Parathyroid adenoma (tissue), 2 donors: ENCODE measurements at regions not wholly inside any gene's neighbourhood (a gene's known extent, or its start where the extent isn't known, plus 50 kb on each side); places are given as distances from the start of the nearest gene placed in this dataset.
A peak's percentile ranks its signal among the peaks of the same experiment; 100 is the strongest.

ENCODE experiments used
- H2AFZ ChIP-seq: fragments of 300-600 bp; sonication (generic); one replicate; pipeline ENCODE4 v1.7.0; 2017; ENCODE audit warnings: antibody characterized with exemption, mild to moderate bottlenecking
- H3K27ac ChIP-seq: fragments of 300-600 bp; sonication (generic); one replicate; pipeline ENCODE4 v1.7.0; 2017
- H3K27me3 ChIP-seq: fragments of 300-600 bp; sonication (generic); one replicate; pipeline ENCODE4 v1.7.0; 2017; ENCODE audit warnings: low read length; ENCODE audit not compliant: control insufficient read depth, insufficient read depth
- H3K36me3 ChIP-seq: fragments of 300-600 bp; sonication (generic); one replicate; pipeline ENCODE4 v1.7.0; 2017; ENCODE audit warnings: low read length; ENCODE audit not compliant: control insufficient read depth, insufficient read depth
- H3K4me1 ChIP-seq: fragments of 300-600 bp; sonication (generic); one replicate; pipeline ENCODE4 v1.7.0; 2017; ENCODE audit warnings: control low read depth
- H3K4me2 ChIP-seq: fragments of 300-600 bp; sonication (generic); one replicate; pipeline ENCODE4 v1.7.0; 2017; ENCODE audit warnings: low read length
- H3K4me3 ChIP-seq: fragments of 300-600 bp; sonication (generic); one replicate; pipeline ENCODE4 v1.7.0; 2017; ENCODE audit warnings: low read depth, low read length
- H3K79me2 ChIP-seq: fragments of 300-600 bp; sonication (generic); one replicate; pipeline ENCODE4 v1.7.0; 2017; ENCODE audit warnings: control low read depth
- H3K9ac ChIP-seq: fragments of 300-600 bp; sonication (generic); one replicate; pipeline ENCODE4 v1.7.0; 2017; ENCODE audit warnings: mild to moderate bottlenecking
- H3K9me3 ChIP-seq: fragments of 300-600 bp; sonication (generic); one replicate; pipeline ENCODE4 v1.7.0; 2017; ENCODE audit warnings: low read length; ENCODE audit not compliant: control insufficient read depth
- CTCF ChIP-seq: fragments of 300-600 bp; sonication (generic); IDR thresholded peaks from one replicate; pipeline ENCODE4 v1.7.0; 2017; ENCODE audit warnings: antibody characterized with exemption, mild to moderate bottlenecking
- donor health status: primary hyperparathyroidism.

DNA sequence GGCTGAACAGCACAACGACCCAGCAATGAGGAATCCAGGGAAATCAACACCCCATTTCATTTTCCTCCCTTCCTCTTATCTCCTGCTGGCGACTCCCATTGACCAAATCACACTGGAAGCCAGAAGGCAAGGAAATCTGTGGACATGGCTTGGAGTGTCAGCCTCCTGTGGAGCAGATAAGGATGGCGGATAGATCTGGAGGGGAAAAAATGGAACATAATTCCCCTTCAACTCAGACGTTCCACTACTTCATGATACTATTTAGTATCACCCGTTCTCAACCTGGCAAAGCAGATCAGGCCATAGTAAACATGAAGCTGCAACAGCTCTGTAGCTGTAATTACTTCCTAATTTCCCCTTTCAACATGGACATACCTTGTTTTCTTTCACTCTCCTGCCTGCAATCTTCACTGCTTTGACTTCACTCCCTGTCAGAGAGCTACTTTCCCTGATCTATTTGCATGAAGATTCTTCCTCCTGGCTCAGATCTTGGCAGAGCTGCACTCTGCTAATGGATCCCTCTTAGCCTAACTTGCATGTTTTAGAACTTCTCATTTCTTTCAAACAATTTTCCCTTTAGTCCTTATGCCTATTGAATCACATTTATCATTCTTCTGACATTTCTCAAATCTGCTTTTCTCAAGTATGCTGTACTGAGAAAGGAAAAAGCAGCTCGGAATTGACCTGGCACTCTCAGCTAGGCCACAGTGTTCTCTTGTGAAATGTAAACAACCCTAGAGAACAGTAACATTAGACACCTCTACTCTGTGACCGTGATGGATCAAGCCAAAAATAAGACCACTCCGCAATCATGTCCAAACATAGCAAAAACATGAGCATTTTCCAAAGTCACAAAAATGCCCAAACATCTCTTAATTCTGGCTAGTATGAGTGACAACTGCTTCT lies 135.1 kb downstream of the ETNK1 start:
- Histone ChIP-seq H2AFZ (peak overlapping the region; percentile 72), H3K4me3 (no peak overlapping the region), H3K27ac (peak overlapping the region; percentile 95), H3K27me3 (no peaks in the 10 kb centered on the region), H3K79me2 (no peaks in the 10 kb centered on the region), H3K9me3 (no peaks in the 10 kb centered on the region), H3K4me1 (peaks cover 32% of the 10 kb centered on the region), H3K9ac (no peak overlapping the region), H3K4me2 (no peak overlapping the region), H3K36me3 (no peaks in the 10 kb centered on the region)
- no peak for TF ChIP-seq CTCF

GRCh38 chr12:22765421-22766130 lies 140.6 kb downstream of the ETNK1 start:
- Histone ChIP-seq H3K27ac (no peak overlapping the region), H2AFZ (no peak overlapping the region), H3K4me1 (peaks cover 15% of the 10 kb centered on the region), H3K79me2 (no peaks in the 10 kb centered on the region), H3K4me3 (no peak overlapping the region), H3K4me2 (no peak overlapping the region), H3K9ac (no peak overlapping the region), H3K9me3 (no peaks in the 10 kb centered on the region), H3K36me3 (no peaks in the 10 kb centered on the region), H3K27me3 (no peaks in the 10 kb centered on the region)
- no peak for TF ChIP-seq CTCF

- Histone ChIP-seq H3K27me3 (no peaks in the 10 kb centered on the region), H3K79me2 (no peaks in the 10 kb centered on the region), H3K27ac (no peak overlapping the region), H2AFZ (no peak overlapping the region), H3K4me1 (peaks cover 5% of the 10 kb centered on the region), H3K9me3 (no peaks in the 10 kb centered on the region), H3K9ac (no peak overlapping the region), H3K36me3 (no peaks in the 10 kb centered on the region), H3K4me2 (no peak overlapping the region), H3K4me3 (no peak overlapping the region)
- no peak for TF ChIP-seq CTCF
Measured at GRCh38 chr12:22766911-22767420, 142.0 kb downstream of the ETNK1 start.

- Histone ChIP-seq H3K27me3 (no peaks in the 10 kb centered on the region), H3K4me3 (no peak overlapping the region), H3K27ac (no peak overlapping the region), H3K79me2 (no peaks in the 10 kb centered on the region), H3K4me2 (no peak overlapping the region), H2AFZ (no peak overlapping the region), H3K9me3 (no peaks in the 10 kb centered on the region), H3K36me3 (no peaks in the 10 kb centered on the region), H3K4me1 (no peaks in the 10 kb centered on the region), H3K9ac (no peak overlapping the region)
- TF ChIP-seq CTCF, result no peak
Measured at GRCh38 chr12:22781339-22781738, 156.4 kb downstream of the ETNK1 start.
